Calu3 (cell line): ENCODE measurements at regions not wholly inside any gene's neighbourhood (a gene's known extent, or its start where the extent isn't known, plus 50 kb on each side); places are given as distances from the start of the nearest gene placed in this dataset.

Experiments
- BruUV-seq: library from RNA; stranded (reverse); fragments of 400-500 nt; replicated peaks from 2 replicates; lab custom pipeline; 2021; lab: Mats Ljungman, UMichigan
- CTCF ChIA-PET: fragments of 300-600 bp; sonication (Branson Sonifier 250); formaldehyde crosslinking; loops from one replicate; lab custom pipeline; 2022; ENCODE audit warnings: antibody characterized with exemption; lab: Charles Lee
- DNase-seq: peaks from one replicate; pipeline ENCODE4 v3.0.0; 2022
- H3K27ac Mint-ChIP-seq: one replicate; pipeline ENCODE4 v1.8.0; 2022; ENCODE audit warnings: mixed read lengths; ENCODE audit not compliant: unreplicated experiment
- H3K27me3 Mint-ChIP-seq: one replicate; pipeline ENCODE4 v1.8.0; 2022; ENCODE audit warnings: mixed read lengths; ENCODE audit not compliant: unreplicated experiment
- H3K36me3 Mint-ChIP-seq: one replicate; pipeline ENCODE4 v1.8.0; 2022; ENCODE audit warnings: mild to moderate bottlenecking, moderate library complexity, mixed read lengths; ENCODE audit not compliant: insufficient read depth, unreplicated experiment
- H3K4me1 Mint-ChIP-seq: one replicate; pipeline ENCODE4 v1.8.0; 2022; ENCODE audit warnings: mild to moderate bottlenecking, low read depth, mixed read lengths; ENCODE audit not compliant: unreplicated experiment
- H3K4me3 Mint-ChIP-seq: one replicate; pipeline ENCODE4 v1.8.0; 2022; ENCODE audit warnings: mild to moderate bottlenecking, low read depth, moderate library complexity, mixed read lengths; ENCODE audit not compliant: unreplicated experiment
- H3K9me3 Mint-ChIP-seq: one replicate; pipeline ENCODE4 v1.8.0; 2022; ENCODE audit warnings: low read depth, mixed read lengths; ENCODE audit not compliant: unreplicated experiment
- CTCF ChIP-seq: fragments of 200-600 bp; IDR thresholded peaks from one replicate; pipeline ENCODE4 v1.8.0; 2022; ENCODE audit warnings: antibody characterized with exemption; ENCODE audit not compliant: unreplicated experiment
- intact Hi-C: fragments of 100-400 bp; cut with micrococcal nuclease; formaldehyde crosslinking; loops from one replicate; pipeline ENCODE4 v1.10.0; 2022; ENCODE audit not compliant: unreplicated experiment

- CTCF ChIA-PET, result no interaction called here
- BruUV-seq, result no TSS peak
- H3K27ac Mint-ChIP-seq, result no peak overlapping the region
- H3K4me1 Mint-ChIP-seq, result peaks cover 51% of the 10 kb centered on the region
- peaks cover 3% of the 10 kb centered on the region for H3K9me3 Mint-ChIP-seq
- H3K36me3 Mint-ChIP-seq, result no peaks in the 10 kb centered on the region
- intact Hi-C loops, result no loop called here
- H3K4me3 Mint-ChIP-seq, result no peak overlapping the region
- TF ChIP-seq CTCF, result no peak
- no peak for DNase-seq
- no peaks in the 10 kb centered on the region for H3K27me3 Mint-ChIP-seq
These were observed 117.0 kb upstream of the AHR start for GRCh38 chr7:17181482-17181881.

GRCh38 chr7:17183630-17184328 lies 114.7 kb upstream of the AHR start:
- Mint-ChIP-seq H3K27me3 (no peaks in the 10 kb centered on the region), H3K4me1 (peaks cover 59% of the 10 kb centered on the region), H3K36me3 (no peaks in the 10 kb centered on the region), H3K4me3 (no peak overlapping the region), H3K27ac (peak overlapping the region; percentile 23), H3K9me3 (peaks cover 3% of the 10 kb centered on the region)
- no TSS peak for BruUV-seq
- no peak for TF ChIP-seq CTCF
- no peak for DNase-seq
- intact Hi-C loops, result no loop called here
- CTCF ChIA-PET, result interaction anchor here (0.7 to 1.8 kb wide), 4 partner anchors 11 to 175 kb away, joined by 3 to 6 read pairs (median 4); no protein-coding TSS in a partner anchor

GRCh38 chr7:17184805-17185689 lies 113.4 kb upstream of the AHR start:
- peak overlapping the region; percentile 4 for H3K4me3 Mint-ChIP-seq
- CTCF ChIA-PET, result interaction anchor here (0.6 to 1.8 kb wide), 2 partner anchors 23 to 176 kb away, joined by 3 to 6 read pairs; no protein-coding TSS in a partner anchor
- peaks cover 59% of the 10 kb centered on the region for H3K4me1 Mint-ChIP-seq
- no peak for DNase-seq
- H3K27me3 Mint-ChIP-seq, result no peaks in the 10 kb centered on the region
- intact Hi-C loops, result no loop called here
- H3K36me3 Mint-ChIP-seq, result no peaks in the 10 kb centered on the region
- no peak for TF ChIP-seq CTCF
- H3K27ac Mint-ChIP-seq, result peak overlapping the region; percentile 86
- BruUV-seq, result no TSS peak
- H3K9me3 Mint-ChIP-seq, result peaks cover 3% of the 10 kb centered on the region

GRCh38 chr7:17185690-17186070 lies 112.8 kb upstream of the AHR start:
- peak overlapping the region; percentile 86 for H3K27ac Mint-ChIP-seq
- CTCF ChIA-PET, result interaction anchor here (0.6 kb wide), 1 partner anchor 23 kb away, joined by 3 read pairs; no protein-coding TSS in a partner anchor
- no peak for TF ChIP-seq CTCF
- DNase-seq, result no peak
- H3K27me3 Mint-ChIP-seq, result no peaks in the 10 kb centered on the region
- intact Hi-C loops, result loop anchor here (1.0 kb wide), 1 partner anchor 202 kb away; no protein-coding TSS in a partner anchor
- peaks cover 3% of the 10 kb centered on the region for H3K9me3 Mint-ChIP-seq
- H3K4me3 Mint-ChIP-seq, result peak overlapping the region; percentile 4
- peaks cover 57% of the 10 kb centered on the region for H3K4me1 Mint-ChIP-seq
- no peaks in the 10 kb centered on the region for H3K36me3 Mint-ChIP-seq
- no TSS peak for BruUV-seq
